Right renal pelvis (tissue), 4 donors: ENCODE measurements at regions not wholly inside any gene's neighbourhood (a gene's known extent, or its start where the extent isn't known, plus 50 kb on each side); places are given as distances from the start of the nearest gene placed in this dataset.

ENCODE experiments used
- DNase-seq, 4 donors: peaks; one replicate each; pipeline ENCODE4 v3.0.0-alpha.2; 2013; ENCODE audit warnings: low read depth in 4 of 4, low spot score in 3 of 4, missing footprints in 1 of 4

DNA sequence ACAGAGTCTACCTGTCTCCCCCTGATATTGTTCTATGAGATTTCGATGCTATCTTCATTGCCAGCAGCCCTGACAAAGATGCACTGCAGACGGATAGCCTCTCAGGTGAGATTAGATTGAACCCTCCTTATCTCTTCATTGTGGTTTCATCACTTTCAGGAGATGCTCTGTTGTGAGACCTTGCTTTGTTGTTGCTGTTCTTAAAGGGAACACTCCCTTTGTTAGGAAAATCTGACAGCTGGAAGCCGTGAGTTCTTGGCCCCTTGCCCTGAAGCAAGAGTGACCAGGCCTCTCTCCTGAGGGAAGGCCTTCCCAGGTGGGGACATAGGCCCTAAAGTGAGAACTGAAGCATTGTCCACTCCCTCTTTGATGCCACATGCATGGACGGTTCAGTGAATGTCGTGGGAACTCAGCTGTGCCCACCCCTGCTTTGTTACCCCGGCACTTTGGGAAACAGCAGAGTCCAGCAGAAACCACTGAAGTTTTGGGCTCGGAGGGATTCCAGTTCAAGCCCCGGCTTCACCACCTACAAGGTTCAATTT lies 976.1 kb downstream of the TBC1D22A start:
- DNase-seq = no peak

DNA sequence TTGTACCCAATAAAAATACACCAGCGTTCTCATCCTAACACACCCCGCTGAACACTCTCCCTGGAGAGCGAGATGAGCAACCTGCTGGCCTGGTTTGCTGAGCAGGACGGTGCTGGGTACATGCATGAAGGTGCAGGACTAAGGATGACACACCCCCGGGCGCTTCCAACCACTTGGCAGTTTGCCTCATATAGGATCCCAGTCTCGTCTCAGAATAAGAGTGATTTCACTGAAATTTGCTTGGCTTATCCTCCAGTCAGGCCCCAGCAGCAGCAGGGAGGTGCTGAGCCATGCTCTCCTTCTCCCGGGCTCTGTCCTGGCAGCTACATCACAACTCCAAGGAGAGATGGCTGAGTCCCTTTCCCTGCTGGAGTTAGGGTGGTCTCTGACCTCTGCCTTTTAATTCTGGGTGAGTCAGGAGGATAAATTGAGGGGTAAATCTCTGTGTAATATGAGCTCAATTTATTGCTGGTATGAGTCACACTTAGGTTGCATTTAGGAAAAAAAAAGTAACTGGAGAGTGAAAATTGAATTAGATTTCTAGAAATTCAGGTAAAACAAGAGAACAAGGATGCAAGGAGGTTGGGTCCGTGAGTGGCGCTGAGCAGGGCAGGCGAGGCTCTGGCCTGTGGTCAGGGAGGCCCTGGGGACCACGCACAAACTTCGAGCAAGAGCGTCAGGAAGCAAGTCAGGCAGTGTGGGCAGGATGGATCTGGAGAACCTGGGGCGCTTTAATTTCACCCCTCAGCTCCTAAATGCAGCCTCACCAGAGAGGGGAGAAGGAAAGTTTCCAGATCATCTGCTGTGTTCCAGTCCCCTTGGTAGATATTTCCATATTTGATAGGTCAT lies 974.0 kb downstream of the TBC1D22A start:
- DNase-seq = no peak

DNA sequence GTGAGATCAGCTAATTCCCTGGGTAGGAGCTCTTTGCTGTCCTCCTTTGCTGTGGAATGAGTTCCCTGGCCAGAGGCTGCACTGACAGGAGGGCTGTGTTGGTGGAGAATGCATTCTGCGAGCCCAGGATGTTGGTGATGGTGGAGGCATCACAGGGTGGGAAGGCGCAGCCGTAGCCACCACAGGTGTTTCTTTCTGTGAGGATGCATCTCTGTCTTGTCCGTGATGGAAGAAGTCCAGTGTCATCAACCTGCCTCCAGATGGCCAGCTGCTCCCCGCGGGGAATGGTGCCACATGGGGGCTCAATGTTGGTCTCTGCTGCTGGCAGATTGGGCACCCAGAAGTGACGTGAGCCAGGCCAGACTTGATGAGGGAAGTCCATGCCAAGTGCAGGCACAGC lies 972.1 kb downstream of the TBC1D22A start:
- no peak for DNase-seq

DNA sequence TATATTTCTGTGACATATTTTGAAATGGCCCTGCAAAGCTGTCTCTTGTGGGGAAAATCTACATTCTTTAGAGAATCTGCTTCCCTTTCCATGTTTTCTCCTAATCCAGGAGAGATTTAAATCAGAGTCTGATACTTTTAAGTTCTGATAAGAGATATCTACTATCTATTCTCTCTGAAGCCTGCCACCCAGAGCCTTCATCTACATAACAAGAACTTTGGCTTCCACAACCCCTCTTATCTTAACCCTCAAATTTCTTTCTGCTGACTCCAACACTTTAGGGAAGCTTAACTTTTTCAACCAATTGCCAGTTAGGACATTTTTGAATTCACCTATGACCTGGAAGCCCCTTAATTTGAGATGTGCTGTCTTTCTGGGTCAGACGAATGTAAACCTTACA lies 965.2 kb downstream of the TBC1D22A start:
- no peak for DNase-seq

DNA sequence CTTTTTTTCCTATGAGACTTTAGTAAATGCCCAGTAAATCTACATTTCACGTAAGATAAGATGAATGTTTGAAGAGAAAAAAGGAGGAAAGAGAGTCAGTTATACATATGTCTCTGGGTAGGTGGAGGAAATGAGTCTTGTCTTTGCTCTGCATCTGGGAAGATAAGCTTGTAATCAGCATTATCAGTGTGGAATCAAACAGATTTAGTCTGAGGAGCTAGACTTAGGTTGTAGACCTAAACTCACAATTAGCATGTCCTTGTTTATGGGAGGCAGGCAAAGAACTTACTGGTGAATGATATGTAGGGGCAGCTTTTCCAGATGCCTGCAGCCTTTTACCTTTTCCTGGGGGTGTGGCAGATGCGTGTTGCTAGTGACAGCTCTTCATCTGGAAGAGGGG lies 962.3 kb downstream of the TBC1D22A start:
- DNase-seq = no peak

DNA sequence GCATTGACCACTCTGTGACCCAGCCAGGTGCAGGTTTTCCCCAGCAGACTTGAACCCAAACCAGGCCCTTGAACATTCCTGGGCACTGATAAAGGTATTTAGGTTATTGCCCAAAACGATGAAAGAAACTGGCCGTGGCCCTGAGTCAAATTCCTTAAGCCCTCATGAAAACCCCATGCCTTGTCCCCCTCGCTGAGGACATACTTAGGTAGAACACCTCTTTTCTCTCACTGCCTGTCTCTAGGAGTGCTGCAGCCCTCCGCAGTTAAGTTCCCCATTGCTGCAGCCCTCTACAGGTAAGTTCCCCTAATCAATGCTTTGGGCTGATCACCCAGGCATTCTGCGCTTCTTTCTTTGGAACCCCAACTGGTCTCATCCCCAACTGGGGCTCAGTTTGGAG lies 961.6 kb downstream of the TBC1D22A start:
- no peak for DNase-seq

DNA sequence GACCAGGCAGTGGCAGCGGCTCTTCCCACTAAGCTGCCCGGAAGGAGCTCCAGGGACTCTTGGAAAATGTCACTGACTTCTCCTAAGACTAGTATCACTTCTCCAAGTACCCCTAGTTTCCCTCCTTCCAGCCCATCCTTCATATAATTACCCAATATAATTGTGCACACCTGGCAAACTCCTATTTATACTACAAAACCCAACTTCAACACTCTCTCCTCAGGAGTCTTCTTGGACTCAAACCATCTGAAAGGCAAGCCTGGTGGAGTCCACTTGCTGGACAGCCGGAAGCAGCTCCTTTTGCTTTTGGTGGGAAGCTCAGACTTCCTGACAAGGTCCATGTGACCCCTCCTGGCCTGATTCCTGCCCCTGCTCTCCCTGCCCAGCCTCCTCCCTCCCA lies 955.9 kb downstream of the TBC1D22A start:
- no peak for DNase-seq

DNA sequence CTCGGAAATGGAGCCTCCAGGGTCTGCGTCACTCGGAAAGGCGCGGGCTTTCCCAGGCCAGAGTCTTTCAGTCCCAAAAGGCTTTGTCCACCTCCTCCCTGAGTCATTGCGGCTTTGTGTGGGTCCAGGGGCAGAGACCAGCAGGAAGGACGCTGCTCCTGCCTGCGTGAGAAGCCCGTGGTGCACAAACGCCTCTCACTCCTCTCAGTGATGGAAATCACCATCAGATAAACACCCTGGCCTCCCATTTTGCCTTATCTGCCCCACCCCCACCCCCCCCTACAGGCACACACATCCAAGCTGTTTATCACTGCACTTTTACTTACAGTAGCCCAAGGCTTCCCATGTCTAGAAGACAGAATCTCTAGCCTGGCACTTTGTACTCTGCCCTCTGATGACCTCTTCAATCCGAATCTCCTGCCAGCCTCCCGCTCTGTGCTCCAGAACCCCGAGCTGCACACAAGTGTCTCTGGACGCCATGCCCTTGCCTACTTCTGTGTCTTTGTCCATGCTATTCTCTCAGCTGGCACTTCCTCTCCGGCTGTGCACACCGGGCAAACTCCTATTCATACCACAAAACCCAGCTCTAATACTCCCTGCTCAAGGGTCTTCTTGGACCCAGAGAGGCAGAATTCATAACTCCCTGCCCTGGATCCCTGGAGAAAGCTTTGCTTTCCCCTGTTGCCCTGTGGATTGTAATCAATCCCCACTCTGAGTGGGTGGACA lies 954.6 kb downstream of the TBC1D22A start:
- no peak for DNase-seq

DNA sequence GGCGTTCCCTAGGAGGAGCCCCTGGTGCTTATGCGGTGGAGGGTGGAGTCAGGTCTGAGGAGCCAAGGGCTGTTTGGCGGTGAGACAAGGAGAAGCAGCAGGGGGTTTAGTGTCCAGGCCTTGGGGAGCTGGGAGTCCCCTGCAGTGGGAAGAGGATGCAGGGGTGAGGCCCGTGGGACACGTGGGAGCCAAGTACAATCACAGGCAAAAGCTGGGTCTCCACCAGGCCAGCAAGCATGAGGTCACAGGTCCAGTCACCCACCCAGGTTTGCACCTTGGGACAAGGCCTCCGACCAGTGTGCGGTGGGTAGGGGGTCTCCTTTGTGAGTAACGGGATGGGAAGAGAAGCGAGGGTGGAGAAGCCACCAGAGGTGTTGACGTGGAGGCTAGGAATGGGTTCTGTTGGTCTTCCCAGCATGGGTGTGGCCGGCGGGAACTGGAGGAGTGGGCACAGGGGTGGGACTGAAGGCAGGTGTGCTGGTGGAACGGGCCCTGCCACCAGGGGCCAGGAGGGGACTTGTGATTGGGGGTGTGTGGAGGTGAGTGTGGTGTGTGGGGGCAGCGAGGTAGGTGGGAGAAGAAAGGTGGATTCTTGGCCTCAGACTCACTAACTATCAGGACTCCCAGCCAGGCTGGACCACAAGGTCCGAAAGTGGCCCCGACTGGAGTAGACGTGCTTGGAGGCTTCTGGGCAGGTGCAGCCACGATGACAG lies 953.6 kb downstream of the TBC1D22A start:
- no peak for DNase-seq

DNA sequence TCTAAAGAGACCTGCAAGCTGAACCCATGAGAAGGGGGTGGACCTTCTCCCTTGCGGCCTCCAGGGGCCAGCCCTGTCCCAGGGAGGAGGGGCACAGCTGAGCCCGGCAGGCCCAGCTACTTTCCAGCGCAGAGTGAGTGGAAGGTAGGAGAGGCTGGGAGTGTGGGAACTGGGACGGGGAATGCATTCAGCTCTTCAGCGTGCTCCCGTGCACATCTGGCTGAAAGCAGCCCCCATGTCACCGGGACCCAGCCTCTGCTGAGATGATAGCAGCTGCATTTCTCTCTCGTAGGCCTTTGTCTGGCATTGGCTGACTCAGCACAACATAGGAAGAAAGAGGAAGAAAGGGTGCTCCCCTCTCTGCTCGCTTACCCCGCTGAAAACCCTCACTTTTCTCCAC lies 951.5 kb downstream of the TBC1D22A start:
- DNase-seq = no peak

DNA sequence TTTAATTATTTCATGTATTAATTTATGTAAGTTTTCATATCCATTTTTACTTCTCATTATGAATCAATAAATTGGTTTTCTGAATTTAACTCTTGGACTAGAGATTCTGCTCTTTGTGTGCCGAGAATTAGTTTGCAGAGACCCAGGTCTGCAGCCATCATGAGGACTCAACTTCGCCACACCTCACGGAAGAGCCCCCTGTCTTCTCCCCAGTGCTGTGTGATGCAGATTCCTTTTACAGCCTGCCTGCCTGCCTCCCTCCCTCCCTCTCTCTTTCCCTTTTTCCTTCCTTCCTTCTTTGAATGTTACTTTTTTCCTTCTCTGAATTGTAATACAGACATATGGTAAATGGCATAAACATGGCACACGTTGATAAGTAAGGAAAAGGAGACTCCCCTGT lies 947.7 kb downstream of the TBC1D22A start:
- DNase-seq = no peak

DNA sequence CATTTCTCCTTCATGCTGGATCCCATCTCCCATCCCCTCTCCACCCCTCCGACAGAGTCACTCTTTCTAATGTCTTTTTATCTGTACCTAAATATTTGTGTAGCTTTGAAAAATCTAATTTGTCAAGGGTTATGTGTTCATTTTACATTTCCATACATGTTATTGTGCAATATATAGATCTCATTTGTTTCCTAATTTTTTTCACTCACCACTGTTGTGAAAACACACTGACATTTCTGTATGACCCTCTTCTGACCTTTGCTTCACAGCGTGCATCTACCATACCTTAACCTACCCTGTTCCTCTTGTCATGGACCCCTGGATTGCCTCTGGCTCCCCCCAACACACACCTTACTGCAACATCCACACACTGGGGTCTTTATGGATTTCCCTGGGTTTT lies 942.9 kb downstream of the TBC1D22A start:
- no peak for DNase-seq

DNA sequence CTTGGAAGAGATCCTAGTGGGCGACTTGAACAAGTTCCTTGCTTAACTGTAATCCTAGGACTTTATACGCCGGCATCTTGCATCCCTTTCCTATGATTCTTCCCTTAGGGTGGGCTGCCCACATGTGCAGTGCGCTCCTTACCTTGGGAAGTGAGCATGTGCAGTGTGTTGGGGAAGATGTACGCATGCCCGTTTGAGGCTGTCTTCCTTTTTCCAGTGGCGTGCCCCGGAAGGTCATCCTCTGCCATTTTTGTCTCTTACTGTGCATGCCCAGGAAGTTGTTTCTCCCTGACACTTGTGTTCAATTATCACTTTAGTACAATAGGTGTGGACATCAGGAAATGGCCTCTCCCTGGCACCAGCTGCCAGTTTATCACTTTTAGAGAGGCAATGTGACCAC lies 936.5 kb downstream of the TBC1D22A start:
- no peak for DNase-seq

DNA sequence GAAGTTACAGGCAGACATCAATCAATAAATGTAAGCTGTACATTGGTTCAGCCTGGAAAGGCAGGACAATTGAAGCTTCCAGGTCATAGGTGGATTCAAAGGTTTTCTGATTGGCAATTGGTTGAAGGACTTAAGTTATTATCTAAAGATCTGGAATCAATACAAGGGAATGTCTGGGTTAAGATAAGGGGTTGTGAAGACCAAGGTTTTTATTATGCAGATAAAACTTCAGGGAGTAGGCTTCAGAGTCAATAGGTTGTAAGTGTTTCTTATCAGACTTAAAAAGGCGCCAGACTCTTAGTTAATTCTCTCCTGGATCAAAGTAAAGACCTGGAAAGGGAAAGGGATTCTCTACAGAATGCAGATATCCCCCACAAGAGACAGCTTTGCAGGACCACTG lies 935.4 kb downstream of the TBC1D22A start:
- DNase-seq = no peak

DNA sequence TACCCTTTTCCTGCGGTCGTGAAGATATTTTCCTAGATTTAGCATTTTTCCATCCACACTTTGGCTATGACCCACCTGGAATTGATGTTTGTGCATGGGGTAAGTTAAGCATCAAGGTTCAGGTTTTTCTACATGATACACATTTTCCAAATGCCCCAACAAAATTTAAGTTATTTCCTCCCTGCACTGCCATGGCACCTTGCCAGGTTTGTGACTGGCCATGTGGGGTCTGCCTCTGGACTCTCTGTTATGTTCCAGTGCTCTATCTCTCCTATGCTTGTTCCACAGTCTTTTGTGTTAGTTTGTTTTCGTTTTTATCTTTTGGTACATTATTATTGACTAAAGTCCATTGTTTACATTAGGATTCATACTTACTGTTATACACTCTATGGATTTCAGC lies 934.3 kb downstream of the TBC1D22A start:
- no peak for DNase-seq

DNA sequence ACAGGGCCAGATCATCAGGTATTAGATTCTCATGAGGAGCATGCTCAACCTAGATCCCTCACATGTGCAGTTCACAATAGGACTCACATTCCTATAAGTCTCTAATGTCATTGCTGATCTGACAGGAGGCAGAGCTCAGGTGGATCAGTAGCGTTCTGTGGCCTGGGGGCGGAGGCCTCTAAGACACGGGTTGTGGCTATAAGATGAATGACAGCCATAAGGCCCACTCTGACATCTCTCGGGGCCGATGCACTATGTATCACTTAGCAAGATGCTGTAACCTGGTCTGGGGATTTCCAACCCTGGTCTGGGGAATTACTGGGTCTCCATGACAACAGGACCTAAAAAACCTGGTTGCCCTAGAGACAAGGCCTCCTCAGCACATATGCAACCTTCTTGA lies 932.7 kb downstream of the TBC1D22A start:
- DNase-seq = no peak

DNA sequence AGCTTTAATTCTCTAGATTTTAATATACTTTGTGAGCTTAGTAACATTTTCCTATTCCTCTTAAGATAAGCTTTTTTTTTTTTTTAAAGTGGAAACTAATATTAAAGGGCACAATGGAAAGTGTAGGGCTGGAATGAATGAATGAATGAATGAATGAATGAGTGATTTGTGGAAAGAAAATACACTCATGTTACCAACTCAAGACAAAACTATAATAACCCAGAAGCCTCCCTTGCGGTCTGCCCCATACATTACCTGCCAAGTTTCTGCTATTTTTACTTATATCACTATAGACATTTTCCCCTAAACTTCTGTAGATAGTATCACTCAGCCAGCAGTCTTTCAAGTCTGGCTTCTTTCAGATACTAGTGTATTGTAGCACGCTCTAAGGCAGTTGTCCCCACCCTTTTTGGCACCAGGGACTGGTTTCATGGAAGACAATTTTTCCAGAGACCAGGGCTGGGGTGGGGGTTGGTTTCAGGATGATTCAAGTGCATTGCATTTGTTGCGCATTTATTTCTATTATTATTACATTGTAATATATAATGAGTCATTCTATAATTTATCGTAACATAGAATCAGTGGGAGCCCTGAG lies 932.2 kb downstream of the TBC1D22A start:
- no peak for DNase-seq

DNA sequence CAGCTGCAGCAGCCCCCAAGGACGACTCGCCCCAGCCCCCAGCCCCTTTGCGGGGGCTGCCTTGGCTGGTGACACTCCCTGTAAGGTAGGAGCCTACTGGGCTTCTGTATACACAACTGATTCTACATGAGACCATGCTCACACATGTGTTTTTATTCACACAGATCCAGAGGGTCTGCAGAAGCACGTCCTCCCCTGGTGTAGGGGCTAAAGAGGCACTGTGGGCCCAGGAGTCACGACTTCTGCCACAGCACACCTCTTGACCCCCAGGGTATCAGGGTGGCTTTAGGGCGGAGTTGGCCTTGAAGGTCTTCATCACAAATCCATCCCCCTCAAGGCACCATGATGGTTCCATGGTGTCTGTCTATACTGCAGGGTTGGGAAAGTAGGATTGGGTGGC lies 931.2 kb downstream of the TBC1D22A start:
- no peak for DNase-seq

DNA sequence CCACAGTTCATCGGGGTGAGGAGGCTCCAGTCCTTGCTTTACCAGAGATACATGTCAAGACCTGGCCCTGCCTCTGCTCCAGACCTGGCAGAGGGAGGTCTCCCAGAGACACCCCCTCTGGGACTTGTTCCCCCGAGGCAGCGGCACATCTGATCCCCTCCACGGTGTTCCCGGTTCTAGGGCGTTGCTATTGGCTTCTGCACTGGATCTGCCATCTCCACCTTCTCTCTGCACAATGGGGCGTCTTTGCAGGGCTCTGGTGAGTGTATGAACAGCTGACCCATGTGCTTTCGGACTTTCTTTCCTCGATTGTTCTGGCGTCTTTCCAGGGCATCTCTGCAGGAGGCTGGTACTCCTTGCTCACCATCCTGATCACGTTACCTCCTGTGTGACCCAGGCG lies 930.4 kb downstream of the TBC1D22A start:
- DNase-seq = no peak

DNA sequence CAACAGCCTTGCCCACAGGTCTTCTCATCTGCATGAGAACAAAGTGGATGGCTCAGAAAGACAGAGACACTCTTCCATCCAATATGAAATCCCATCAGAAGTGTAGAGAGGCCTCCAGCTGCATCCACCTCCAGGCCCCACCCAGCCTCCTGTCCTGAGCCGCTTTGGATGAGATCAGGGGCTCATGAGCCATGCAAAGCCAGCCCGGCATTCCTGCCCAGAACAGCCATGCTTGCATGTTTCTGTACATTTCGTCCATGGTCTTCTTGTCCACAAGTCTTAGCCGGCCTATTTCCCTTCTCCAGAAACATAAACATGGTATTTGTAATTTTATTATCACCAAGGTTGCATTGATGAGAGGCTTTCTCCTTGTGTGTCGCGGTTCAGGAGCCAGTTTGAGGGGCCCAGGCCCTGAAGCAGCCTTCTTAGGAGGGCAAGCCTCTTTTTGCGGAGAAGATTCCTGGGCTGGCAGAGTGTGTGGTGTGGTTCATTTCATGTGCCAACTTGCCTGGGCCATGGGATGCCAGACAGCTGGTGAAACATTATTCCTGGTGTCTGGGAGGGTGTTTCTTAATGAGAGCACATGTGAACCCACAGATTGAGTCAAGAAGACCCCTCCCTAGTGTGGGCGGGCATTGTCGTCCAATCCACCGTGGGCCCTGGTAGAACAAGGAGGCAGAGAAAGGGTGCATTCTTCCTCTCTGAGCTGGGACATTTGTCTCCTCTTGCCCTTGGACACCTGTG lies 928.9 kb downstream of the TBC1D22A start:
- DNase-seq = no peak
